Prostate gland (tissue), 2 donors: ENCODE measurements at regions not wholly inside any gene's neighbourhood (a gene's known extent, or its start where the extent isn't known, plus 50 kb on each side); places are given as distances from the start of the nearest gene placed in this dataset.
"Not testable (repeated sequence)": the region's sequence is repeated elsewhere in the genome, so short reads cannot be mapped to it uniquely, and the experiment has no call there.

Experiments used
- POLR2A ChIP-seq: fragments of 450-650 bp; IDR thresholded peaks from one replicate; pipeline ENCODE4 v1.6.1; 2016; ENCODE audit warnings: antibody characterized with exemption, mild to moderate bottlenecking
- TF ChIP-seq, protein P1 (sequence below), 4 experiments: fragments of 200-600 bp in 2 of 4; fragments of 450-650 bp in 2 of 4; sonication (generic) in 2 of 4; IDR thresholded peaks; 1 replicate in 3 of 4; 2 replicates in 1 of 4; pipeline ENCODE4 v1.5.1; 2016 to 2019; ENCODE audit warnings: antibody characterized with exemption in 4 of 4, mild to moderate bottlenecking in 2 of 4, moderate library complexity in 2 of 4

DNA sequence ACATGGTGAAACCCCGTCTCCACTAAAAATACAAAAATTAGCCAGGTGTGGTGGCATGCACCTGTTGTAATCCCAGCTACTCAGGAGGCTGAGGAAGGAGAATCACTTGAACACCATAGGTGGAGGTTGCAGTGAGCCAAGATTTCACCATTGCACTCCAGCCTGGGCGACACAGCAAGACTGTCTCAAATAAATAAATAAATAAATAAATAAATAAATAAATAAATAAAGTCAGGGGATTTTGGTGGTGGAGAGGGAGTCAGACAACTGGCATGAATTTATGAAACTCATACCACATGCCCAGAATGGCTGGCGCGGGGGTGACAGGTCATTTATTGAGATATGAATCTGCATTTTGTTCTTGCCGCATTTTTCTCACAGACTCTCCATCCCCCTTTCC is 126.9 kb upstream of the NANOS1 start:
- not testable (repeated sequence) for TF ChIP-seq POLR2A
- TF ChIP-seq, protein P1, sequence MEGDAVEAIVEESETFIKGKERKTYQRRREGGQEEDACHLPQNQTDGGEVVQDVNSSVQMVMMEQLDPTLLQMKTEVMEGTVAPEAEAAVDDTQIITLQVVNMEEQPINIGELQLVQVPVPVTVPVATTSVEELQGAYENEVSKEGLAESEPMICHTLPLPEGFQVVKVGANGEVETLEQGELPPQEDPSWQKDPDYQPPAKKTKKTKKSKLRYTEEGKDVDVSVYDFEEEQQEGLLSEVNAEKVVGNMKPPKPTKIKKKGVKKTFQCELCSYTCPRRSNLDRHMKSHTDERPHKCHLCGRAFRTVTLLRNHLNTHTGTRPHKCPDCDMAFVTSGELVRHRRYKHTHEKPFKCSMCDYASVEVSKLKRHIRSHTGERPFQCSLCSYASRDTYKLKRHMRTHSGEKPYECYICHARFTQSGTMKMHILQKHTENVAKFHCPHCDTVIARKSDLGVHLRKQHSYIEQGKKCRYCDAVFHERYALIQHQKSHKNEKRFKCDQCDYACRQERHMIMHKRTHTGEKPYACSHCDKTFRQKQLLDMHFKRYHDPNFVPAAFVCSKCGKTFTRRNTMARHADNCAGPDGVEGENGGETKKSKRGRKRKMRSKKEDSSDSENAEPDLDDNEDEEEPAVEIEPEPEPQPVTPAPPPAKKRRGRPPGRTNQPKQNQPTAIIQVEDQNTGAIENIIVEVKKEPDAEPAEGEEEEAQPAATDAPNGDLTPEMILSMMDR (IDR thresholded peaks at IDR 0.05), result not testable (repeated sequence)
